Thyroid gland (tissue), 4 donors: ENCODE measurements at regions not wholly inside any gene's neighbourhood (a gene's known extent, or its start where the extent isn't known, plus 50 kb on each side); places are given as distances from the start of the nearest gene placed in this dataset.

Experiments
- DNase-seq, 2 donors: peaks; one replicate each; pipeline ENCODE4 v3.0.0-alpha.2; 2019
- H3K27ac ChIP-seq, 3 donors: fragments of 200-600 bp; sonication (generic); 1 replicate in 2 of 3; 2 replicates in 1 of 3; pipeline ENCODE4 v1.5.1; 2016 to 2019; ENCODE audit warnings: mild to moderate bottlenecking in 1 of 3, moderate library complexity in 1 of 3
- H3K27me3 ChIP-seq: fragments of 200-600 bp; sonication (generic); one replicate; pipeline ENCODE4 v1.5.1; 2019
- H3K36me3 ChIP-seq, 2 donors: fragments of 200-600 bp; sonication (generic); one replicate each; pipeline ENCODE4 v1.5.1; 2016 to 2019
- H3K4me1 ChIP-seq, 2 donors: fragments of 200-600 bp; sonication (generic); one replicate each; pipeline ENCODE4 v1.5.1; 2017 to 2019
- H3K4me3 ChIP-seq, 3 donors: fragments of 200-600 bp; sonication (generic); replicated peaks in 1 of 3; 1 replicate in 2 of 3; 2 replicates in 1 of 3; pipeline ENCODE4 v1.5.1; 2016; ENCODE audit warnings: mild to moderate bottlenecking in 1 of 3
- H3K9me3 ChIP-seq: fragments of 200-600 bp; sonication (generic); one replicate; pipeline ENCODE4 v1.5.1; 2017
- POLR2A ChIP-seq, 2 donors: fragments of 450-650 bp; IDR thresholded peaks; one replicate each; pipeline ENCODE4 v1.6.1; 2017; ENCODE audit warnings: antibody characterized with exemption in 2 of 2, mild to moderate bottlenecking in 2 of 2, moderate library complexity in 1 of 2
- WGBS, 2 donors: methylation state at CpG; one replicate each; pipeline ENCODE4 v1.1.5; 2017; 5-methylcytosine and 5-hydroxymethylcytosine counted together
- intact Hi-C: fragments of 100-400 bp; cut with DNase I; formaldehyde crosslinking; loops from one replicate; pipeline ENCODE4 v1.15.1; 2023
- TF ChIP-seq, protein P1 (sequence below), 6 experiments: fragments of 200-600 bp in 3 of 6; fragments of 450-650 bp in 3 of 6; sonication (generic) in 3 of 6; IDR thresholded peaks; one replicate each; pipeline ENCODE4 v1.5.1; 2016 to 2019; ENCODE audit warnings: antibody characterized with exemption in 6 of 6, mild to moderate bottlenecking in 2 of 6, inconsistent platforms in 1 of 6, moderate library complexity in 1 of 6

DNA sequence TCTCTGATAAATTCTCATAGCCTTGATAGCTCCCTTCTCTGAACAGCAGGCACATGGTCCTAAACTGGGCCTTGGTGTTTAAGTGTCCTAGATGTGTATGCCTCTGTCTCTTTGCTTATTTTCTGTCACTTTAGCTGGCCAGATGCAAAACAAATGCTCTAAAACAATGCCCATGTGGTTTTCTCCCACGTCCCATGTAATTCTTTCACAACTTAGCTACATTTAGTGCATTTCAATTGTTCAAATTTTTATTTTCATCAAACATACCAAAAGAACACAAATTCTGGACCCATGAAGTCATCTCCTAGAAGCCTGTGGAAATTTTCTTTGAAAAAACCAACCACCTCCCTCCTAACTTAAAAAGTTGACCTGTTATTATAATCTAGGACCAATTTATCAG, 491.3 kb upstream of the AGTR1 start:
- no peak for DNase-seq
- TF ChIP-seq, protein P1, sequence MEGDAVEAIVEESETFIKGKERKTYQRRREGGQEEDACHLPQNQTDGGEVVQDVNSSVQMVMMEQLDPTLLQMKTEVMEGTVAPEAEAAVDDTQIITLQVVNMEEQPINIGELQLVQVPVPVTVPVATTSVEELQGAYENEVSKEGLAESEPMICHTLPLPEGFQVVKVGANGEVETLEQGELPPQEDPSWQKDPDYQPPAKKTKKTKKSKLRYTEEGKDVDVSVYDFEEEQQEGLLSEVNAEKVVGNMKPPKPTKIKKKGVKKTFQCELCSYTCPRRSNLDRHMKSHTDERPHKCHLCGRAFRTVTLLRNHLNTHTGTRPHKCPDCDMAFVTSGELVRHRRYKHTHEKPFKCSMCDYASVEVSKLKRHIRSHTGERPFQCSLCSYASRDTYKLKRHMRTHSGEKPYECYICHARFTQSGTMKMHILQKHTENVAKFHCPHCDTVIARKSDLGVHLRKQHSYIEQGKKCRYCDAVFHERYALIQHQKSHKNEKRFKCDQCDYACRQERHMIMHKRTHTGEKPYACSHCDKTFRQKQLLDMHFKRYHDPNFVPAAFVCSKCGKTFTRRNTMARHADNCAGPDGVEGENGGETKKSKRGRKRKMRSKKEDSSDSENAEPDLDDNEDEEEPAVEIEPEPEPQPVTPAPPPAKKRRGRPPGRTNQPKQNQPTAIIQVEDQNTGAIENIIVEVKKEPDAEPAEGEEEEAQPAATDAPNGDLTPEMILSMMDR (IDR thresholded peaks at IDR 0.05) = no peak
- no peak for TF ChIP-seq POLR2A (IDR thresholded peaks at IDR 0.05)
- H3K4me1 ChIP-seq = no peaks in the 10 kb centered on the region
- H3K4me3 ChIP-seq = no peak overlapping the region
- H3K27ac ChIP-seq = no peak overlapping the region
- intact Hi-C loops = no loop called here
- H3K36me3 ChIP-seq = no peaks in the 10 kb centered on the region
- no peaks in the 10 kb centered on the region for H3K9me3 ChIP-seq
- WGBS, 2 donors = 73 to 84% methylated on average over 1 of the region's 1 CpG
- H3K27me3 ChIP-seq = no peaks in the 10 kb centered on the region

GRCh38 chr3:148208975-148209374, 488.7 kb upstream of the AGTR1 start:
- no peaks in the 10 kb centered on the region for H3K36me3 ChIP-seq
- TF ChIP-seq POLR2A (IDR thresholded peaks at IDR 0.05) = no peak
- TF ChIP-seq, protein P1 (IDR thresholded peaks at IDR 0.05) = no peak
- intact Hi-C loops = no loop called here
- no peaks in the 10 kb centered on the region for H3K27me3 ChIP-seq
- no peak overlapping the region for H3K27ac ChIP-seq
- DNase-seq = no peak
- H3K9me3 ChIP-seq = no peaks in the 10 kb centered on the region
- no peak overlapping the region for H3K4me3 ChIP-seq
- H3K4me1 ChIP-seq = no peaks in the 10 kb centered on the region

DNA sequence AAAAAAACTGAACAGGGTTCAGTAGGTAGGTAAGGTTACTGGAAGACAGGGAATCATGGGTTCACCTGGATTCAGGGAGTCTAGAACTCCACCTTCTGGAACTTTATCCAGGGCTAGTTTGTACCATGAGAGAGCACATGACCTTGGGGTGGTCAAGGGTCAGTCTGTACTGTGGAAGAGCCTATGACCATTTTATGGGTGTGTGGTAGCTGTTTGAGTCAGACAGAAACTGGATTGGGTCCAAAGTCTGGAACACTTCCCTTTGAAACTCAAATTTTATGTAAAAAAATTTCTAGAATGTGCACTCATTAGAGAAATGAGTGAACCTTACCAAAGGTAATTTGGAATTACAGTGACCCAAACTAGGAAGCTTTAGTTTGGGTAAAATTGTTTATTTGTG, 486.0 kb upstream of the AGTR1 start:
- H3K4me3 ChIP-seq = no peak overlapping the region
- H3K9me3 ChIP-seq = no peaks in the 10 kb centered on the region
- intact Hi-C loops = no loop called here
- H3K27me3 ChIP-seq = no peaks in the 10 kb centered on the region
- no peak overlapping the region for H3K27ac ChIP-seq
- DNase-seq = no peak
- TF ChIP-seq POLR2A (IDR thresholded peaks at IDR 0.05) = no peak
- TF ChIP-seq, protein P1 (IDR thresholded peaks at IDR 0.05) = no peak
- no peaks in the 10 kb centered on the region for H3K4me1 ChIP-seq
- no peaks in the 10 kb centered on the region for H3K36me3 ChIP-seq

- H3K4me3 ChIP-seq = no peak overlapping the region
- intact Hi-C loops = no loop called here
- no peaks in the 10 kb centered on the region for H3K36me3 ChIP-seq
- DNase-seq = no peak
- TF ChIP-seq POLR2A (IDR thresholded peaks at IDR 0.05) = no peak
- TF ChIP-seq, protein P1 (IDR thresholded peaks at IDR 0.05) = no peak
- H3K4me1 ChIP-seq = no peaks in the 10 kb centered on the region
- 90 to 91% methylated on average over 3 of the region's 3 CpGs for WGBS, 2 donors
- H3K9me3 ChIP-seq = no peaks in the 10 kb centered on the region
- no peak overlapping the region for H3K27ac ChIP-seq
- no peaks in the 10 kb centered on the region for H3K27me3 ChIP-seq
Measured at GRCh38 chr3:148214705-148215104, 483.0 kb upstream of the AGTR1 start.

DNA sequence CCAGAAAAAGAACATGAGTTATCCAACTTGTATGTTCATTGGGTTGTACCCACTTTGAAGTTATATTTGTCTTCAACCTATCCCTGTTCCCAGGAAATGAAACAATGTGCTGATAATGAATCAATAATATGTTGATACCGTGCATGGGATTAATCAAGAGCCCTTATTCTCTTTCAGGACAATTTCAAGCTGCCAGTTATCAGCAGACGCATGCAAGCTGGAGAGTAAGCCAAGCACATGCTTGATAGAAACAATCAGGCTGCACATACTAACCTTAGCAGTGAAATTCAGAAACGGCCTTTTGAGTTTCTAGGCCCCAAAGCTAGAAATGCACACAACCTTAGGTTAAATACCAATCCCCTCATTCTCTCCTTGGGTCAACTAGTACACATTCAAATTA, 480.4 kb upstream of the AGTR1 start:
- DNase-seq = no peak
- Histone ChIP-seq H3K27ac (no peak overlapping the region), H3K4me1 (no peaks in the 10 kb centered on the region), H3K9me3 (no peaks in the 10 kb centered on the region), H3K4me3 (no peak overlapping the region), H3K27me3 (no peaks in the 10 kb centered on the region), H3K36me3 (no peaks in the 10 kb centered on the region)
- intact Hi-C loops = no loop called here
- 75 to 81% methylated on average over 3 of the region's 3 CpGs for WGBS, 2 donors
- TF ChIP-seq, protein P1 (IDR thresholded peaks at IDR 0.05) = no peak
- TF ChIP-seq POLR2A (IDR thresholded peaks at IDR 0.05) = no peak
